ENCODE measurements at regions not wholly inside any gene's neighbourhood (a gene's known extent, or its start where the extent isn't known, plus 50 kb on each side); places are given as distances from the start of the nearest gene placed in this dataset.

- TF ChIP-seq CTCF (IDR thresholded peaks at IDR 0.05; ENCODE audit: control extremely low read depth, extremely low read depth), result no peak
- no peaks in the 10 kb centered on the region for H3K4me1 ChIP-seq (ENCODE audit: control insufficient read depth in 5 of 5, insufficient read depth in 5 of 5, low read length in 5 of 5)
- DNase-seq, result no peak
- no peak overlapping the region for H3K4me3 ChIP-seq
- H3K36me3 ChIP-seq (ENCODE audit: control insufficient read depth in 4 of 4, insufficient read depth in 4 of 4, low read length in 4 of 4), result no peaks in the 10 kb centered on the region
- H3K27ac ChIP-seq (ENCODE audit: low read depth in 1 of 2, low read length in 1 of 2), result no peak overlapping the region
- no peaks in the 10 kb centered on the region for H3K9me3 ChIP-seq (ENCODE audit: control insufficient read depth in 4 of 4, insufficient read depth in 3 of 4, low read length in 3 of 4)
- ATAC-seq (ENCODE audit: insufficient read depth, low FRiP score), result no peak
- H3K9ac ChIP-seq (ENCODE audit: insufficient read depth in 1 of 2, low read length in 2 of 2), result no peak overlapping the region
- no peaks in the 10 kb centered on the region for H3K27me3 ChIP-seq (ENCODE audit: control insufficient read depth in 3 of 3, insufficient read depth in 3 of 3, low read length in 2 of 3)
- WGBS, 2 donors, result 75 to 84% methylated on average over 4 of the region's 4 CpGs
These were observed 183.2 kb upstream of the AADAT start for GRCh38 chr4:170272959-170273358.

GRCh38 chr4:170271723-170272122 is 182.0 kb upstream of the AADAT start:
- DNase-seq (no peak), ATAC-seq (ENCODE audit: insufficient read depth, low FRiP score) (no peak)
- H3K9ac ChIP-seq (ENCODE audit: insufficient read depth in 1 of 2, low read length in 2 of 2), result no peak overlapping the region
- no peaks in the 10 kb centered on the region for H3K9me3 ChIP-seq (ENCODE audit: control insufficient read depth in 4 of 4, insufficient read depth in 3 of 4, low read length in 3 of 4)
- no peak for TF ChIP-seq CTCF (IDR thresholded peaks at IDR 0.05; ENCODE audit: control extremely low read depth, extremely low read depth)
- no peaks in the 10 kb centered on the region for H3K4me1 ChIP-seq (ENCODE audit: control insufficient read depth in 5 of 5, insufficient read depth in 5 of 5, low read length in 5 of 5)
- no peaks in the 10 kb centered on the region for H3K36me3 ChIP-seq (ENCODE audit: control insufficient read depth in 4 of 4, insufficient read depth in 4 of 4, low read length in 4 of 4)
- no peak overlapping the region for H3K4me3 ChIP-seq
- WGBS, 2 donors, result 78 to 80% methylated on average over 2 of the region's 2 CpGs
- H3K27ac ChIP-seq (ENCODE audit: low read depth in 1 of 2, low read length in 1 of 2), result no peak overlapping the region
- H3K27me3 ChIP-seq (ENCODE audit: control insufficient read depth in 3 of 3, insufficient read depth in 3 of 3, low read length in 2 of 3), result no peaks in the 10 kb centered on the region

- Histone ChIP-seq H3K4me1 (ENCODE audit: control insufficient read depth in 5 of 5, insufficient read depth in 5 of 5, low read length in 5 of 5) (no peaks in the 10 kb centered on the region), H3K36me3 (ENCODE audit: control insufficient read depth in 4 of 4, insufficient read depth in 4 of 4, low read length in 4 of 4) (no peaks in the 10 kb centered on the region), H3K27ac (ENCODE audit: low read depth in 1 of 2, low read length in 1 of 2) (no peak overlapping the region), H3K9ac (ENCODE audit: insufficient read depth in 1 of 2, low read length in 2 of 2) (no peak overlapping the region), H3K4me3 (no peak overlapping the region), H3K27me3 (ENCODE audit: control insufficient read depth in 3 of 3, insufficient read depth in 3 of 3, low read length in 2 of 3) (no peaks in the 10 kb centered on the region), H3K9me3 (ENCODE audit: control insufficient read depth in 4 of 4, insufficient read depth in 3 of 4, low read length in 3 of 4) (no peaks in the 10 kb centered on the region)
- TF ChIP-seq CTCF (IDR thresholded peaks at IDR 0.05; ENCODE audit: control extremely low read depth, extremely low read depth), result no peak
- no peak for DNase-seq
- ATAC-seq (ENCODE audit: insufficient read depth, low FRiP score), result no peak
- WGBS, 2 donors, result 78 to 84% methylated on average over 2 of the region's 2 CpGs
These were observed 180.9 kb upstream of the AADAT start for GRCh38 chr4:170270628-170271027.

- Histone ChIP-seq H3K27me3 (ENCODE audit: control insufficient read depth in 3 of 3, insufficient read depth in 3 of 3, low read length in 2 of 3) (no peaks in the 10 kb centered on the region), H3K9me3 (ENCODE audit: control insufficient read depth in 4 of 4, insufficient read depth in 3 of 4, low read length in 3 of 4) (no peaks in the 10 kb centered on the region), H3K4me3 (no peak overlapping the region), H3K4me1 (ENCODE audit: control insufficient read depth in 5 of 5, insufficient read depth in 5 of 5, low read length in 5 of 5) (no peaks in the 10 kb centered on the region), H3K36me3 (ENCODE audit: control insufficient read depth in 4 of 4, insufficient read depth in 4 of 4, low read length in 4 of 4) (no peaks in the 10 kb centered on the region), H3K9ac (ENCODE audit: insufficient read depth in 1 of 2, low read length in 2 of 2) (no peak overlapping the region), H3K27ac (ENCODE audit: low read depth in 1 of 2, low read length in 1 of 2) (no peak overlapping the region)
- no peak for TF ChIP-seq CTCF (IDR thresholded peaks at IDR 0.05; ENCODE audit: control extremely low read depth, extremely low read depth)
- DNase-seq (no peak), ATAC-seq (ENCODE audit: insufficient read depth, low FRiP score) (no peak)
- 81 to 85% methylated on average over 2 of the region's 2 CpGs for WGBS, 2 donors
These were observed 180.2 kb upstream of the AADAT start for GRCh38 chr4:170269950-170270349.
